GM23338 (cell line): ENCODE measurements at regions not wholly inside any gene's neighbourhood (a gene's known extent, or its start where the extent isn't known, plus 50 kb on each side); places are given as distances from the start of the nearest gene placed in this dataset.

ENCODE experiments used
- EZH2 ChIP-seq: fragments of 200-600 bp; sonication (generic); IDR thresholded peaks from one replicate; pipeline ENCODE4 v1.8.0; 2017; ENCODE audit warnings: antibody characterized with exemption, mild to moderate bottlenecking, low read depth; ENCODE audit not compliant: unreplicated experiment
- EZH2phosphoT487 ChIP-seq: fragments of 200-600 bp; sonication (generic); IDR thresholded peaks from one replicate; pipeline ENCODE4 v1.8.1; 2018; ENCODE audit warnings: antibody characterized with exemption; ENCODE audit not compliant: unreplicated experiment
- NANOG ChIP-seq: IDR thresholded peaks from 2 replicates; pipeline ENCODE4 v1.6.1; 2016; ENCODE audit warnings: antibody characterized with exemption, borderline replicate concordance
- POLR2AphosphoS5 ChIP-seq: IDR thresholded peaks from 2 replicates; pipeline ENCODE4 v1.6.1; 2016; ENCODE audit warnings: antibody characterized with exemption, low read depth
- TF ChIP-seq, protein P1 (sequence below), 2 experiments: fragments of 200-600 bp in 1 of 2; sonication (generic) in 1 of 2; conservative IDR thresholded peaks; 2 replicates each; pipeline versions ENCODE4 v1.5.1 to v1.6.1; 2016 to 2017; ENCODE audit warnings: antibody characterized with exemption in 2 of 2, low read depth in 2 of 2, mild to moderate bottlenecking in 2 of 2, moderate library complexity in 1 of 2
- TF ChIP-seq, protein P2 (sequence below): IDR thresholded peaks from one replicate; pipeline ENCODE4 v1.6.1; 2018; ENCODE audit warnings: antibody characterized with exemption; ENCODE audit not compliant: unreplicated experiment

DNA sequence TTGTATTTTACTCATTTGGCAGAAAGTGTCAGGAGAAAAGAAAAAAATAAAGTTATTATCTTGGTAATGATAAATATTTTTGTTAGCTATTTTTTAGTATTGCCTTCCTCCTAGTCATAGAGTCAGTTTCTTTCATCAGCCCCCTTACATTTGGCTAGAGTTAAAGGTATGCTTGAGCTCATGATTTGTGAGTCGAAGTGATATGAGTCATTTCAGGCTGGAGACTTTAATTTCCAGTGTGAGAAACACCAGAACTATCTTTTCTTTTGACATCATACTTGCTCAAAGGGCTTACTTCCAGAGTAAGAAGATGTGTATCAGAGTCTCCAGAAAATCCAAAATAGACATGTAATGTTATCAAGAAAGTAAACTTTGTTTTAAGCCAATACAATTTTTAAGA is 746.7 kb upstream of the TYRP1 start:
- TF ChIP-seq, protein P1, sequence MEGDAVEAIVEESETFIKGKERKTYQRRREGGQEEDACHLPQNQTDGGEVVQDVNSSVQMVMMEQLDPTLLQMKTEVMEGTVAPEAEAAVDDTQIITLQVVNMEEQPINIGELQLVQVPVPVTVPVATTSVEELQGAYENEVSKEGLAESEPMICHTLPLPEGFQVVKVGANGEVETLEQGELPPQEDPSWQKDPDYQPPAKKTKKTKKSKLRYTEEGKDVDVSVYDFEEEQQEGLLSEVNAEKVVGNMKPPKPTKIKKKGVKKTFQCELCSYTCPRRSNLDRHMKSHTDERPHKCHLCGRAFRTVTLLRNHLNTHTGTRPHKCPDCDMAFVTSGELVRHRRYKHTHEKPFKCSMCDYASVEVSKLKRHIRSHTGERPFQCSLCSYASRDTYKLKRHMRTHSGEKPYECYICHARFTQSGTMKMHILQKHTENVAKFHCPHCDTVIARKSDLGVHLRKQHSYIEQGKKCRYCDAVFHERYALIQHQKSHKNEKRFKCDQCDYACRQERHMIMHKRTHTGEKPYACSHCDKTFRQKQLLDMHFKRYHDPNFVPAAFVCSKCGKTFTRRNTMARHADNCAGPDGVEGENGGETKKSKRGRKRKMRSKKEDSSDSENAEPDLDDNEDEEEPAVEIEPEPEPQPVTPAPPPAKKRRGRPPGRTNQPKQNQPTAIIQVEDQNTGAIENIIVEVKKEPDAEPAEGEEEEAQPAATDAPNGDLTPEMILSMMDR (conservative IDR thresholded peaks at IDR 0.05; ENCODE audit: low read depth in 2 of 2) = no peak
- TF ChIP-seq EZH2 (no peak), POLR2AphosphoS5 (no peak), NANOG (no peak), EZH2phosphoT487 (no peak)
- TF ChIP-seq, protein P2, sequence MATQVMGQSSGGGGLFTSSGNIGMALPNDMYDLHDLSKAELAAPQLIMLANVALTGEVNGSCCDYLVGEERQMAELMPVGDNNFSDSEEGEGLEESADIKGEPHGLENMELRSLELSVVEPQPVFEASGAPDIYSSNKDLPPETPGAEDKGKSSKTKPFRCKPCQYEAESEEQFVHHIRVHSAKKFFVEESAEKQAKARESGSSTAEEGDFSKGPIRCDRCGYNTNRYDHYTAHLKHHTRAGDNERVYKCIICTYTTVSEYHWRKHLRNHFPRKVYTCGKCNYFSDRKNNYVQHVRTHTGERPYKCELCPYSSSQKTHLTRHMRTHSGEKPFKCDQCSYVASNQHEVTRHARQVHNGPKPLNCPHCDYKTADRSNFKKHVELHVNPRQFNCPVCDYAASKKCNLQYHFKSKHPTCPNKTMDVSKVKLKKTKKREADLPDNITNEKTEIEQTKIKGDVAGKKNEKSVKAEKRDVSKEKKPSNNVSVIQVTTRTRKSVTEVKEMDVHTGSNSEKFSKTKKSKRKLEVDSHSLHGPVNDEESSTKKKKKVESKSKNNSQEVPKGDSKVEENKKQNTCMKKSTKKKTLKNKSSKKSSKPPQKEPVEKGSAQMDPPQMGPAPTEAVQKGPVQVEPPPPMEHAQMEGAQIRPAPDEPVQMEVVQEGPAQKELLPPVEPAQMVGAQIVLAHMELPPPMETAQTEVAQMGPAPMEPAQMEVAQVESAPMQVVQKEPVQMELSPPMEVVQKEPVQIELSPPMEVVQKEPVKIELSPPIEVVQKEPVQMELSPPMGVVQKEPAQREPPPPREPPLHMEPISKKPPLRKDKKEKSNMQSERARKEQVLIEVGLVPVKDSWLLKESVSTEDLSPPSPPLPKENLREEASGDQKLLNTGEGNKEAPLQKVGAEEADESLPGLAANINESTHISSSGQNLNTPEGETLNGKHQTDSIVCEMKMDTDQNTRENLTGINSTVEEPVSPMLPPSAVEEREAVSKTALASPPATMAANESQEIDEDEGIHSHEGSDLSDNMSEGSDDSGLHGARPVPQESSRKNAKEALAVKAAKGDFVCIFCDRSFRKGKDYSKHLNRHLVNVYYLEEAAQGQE = no peak
